ENCODE measurements at regions not wholly inside any gene's neighbourhood (a gene's known extent, or its start where the extent isn't known, plus 50 kb on each side); places are given as distances from the start of the nearest gene placed in this dataset.

DNA sequence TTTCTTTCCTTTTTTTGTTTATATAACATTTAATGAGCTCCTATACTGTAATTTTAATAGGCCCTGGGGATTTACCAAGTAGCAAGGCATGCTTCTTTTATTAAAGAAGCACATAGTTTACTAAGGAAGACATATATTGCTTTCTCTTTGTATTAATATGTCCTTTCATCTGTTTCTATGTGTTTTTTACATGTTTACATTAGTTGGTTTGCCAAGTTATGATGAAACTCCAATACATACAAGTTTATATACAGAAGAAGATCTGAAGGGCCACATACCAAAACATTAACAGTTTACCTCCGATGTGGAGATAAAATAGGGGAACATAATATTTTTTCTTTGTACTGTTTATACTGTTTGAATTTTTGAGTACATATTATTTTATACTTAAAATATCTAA is 100.9 kb downstream of the LACC1 start:
- TF ChIP-seq TAF1 (IDR thresholded peaks at IDR 0.05; ENCODE audit: borderline replicate concordance, low read depth, low read length), result no peak
- no peak for TF ChIP-seq MTA3 (IDR thresholded peaks at IDR 0.05; ENCODE audit: borderline replicate concordance, low read length)
- no peak for TF ChIP-seq FOS (IDR thresholded peaks at IDR 0.05; ENCODE audit: borderline replicate concordance, extremely low read depth, insufficient read length)
- no peak for TF ChIP-seq BMI1 (IDR thresholded peaks at IDR 0.05; ENCODE audit: borderline replicate concordance)
- no peak for TF ChIP-seq NFYB (IDR thresholded peaks at IDR 0.05; ENCODE audit: insufficient read depth, low read depth, low read length)

Measured in GM12878 (cell line).